GM10248 (cell line): ENCODE measurements at regions not wholly inside any gene's neighbourhood (a gene's known extent, or its start where the extent isn't known, plus 50 kb on each side); places are given as distances from the start of the nearest gene placed in this dataset.
"Not testable (repeated sequence)": the region's sequence is repeated elsewhere in the genome, so short reads cannot be mapped to it uniquely, and the experiment has no call there.

Source experiments
- CTCF ChIA-PET: fragments of 300-600 bp; sonication (Branson Sonifier 250); formaldehyde crosslinking; extraction: SDS; loops from one replicate; lab custom pipeline; 2021; ENCODE audit warnings: antibody characterized with exemption; lab: Yijun Ruan, JAX
- POLR2A ChIA-PET: fragments of 350-650 bp; sonication (Branson Sonifier 250); formaldehyde crosslinking; extraction: SDS; loops from one replicate; lab custom pipeline; 2020; ENCODE audit warnings: antibody characterized with exemption; lab: Yijun Ruan, JAX
- DNase-seq: peaks from one replicate; pipeline ENCODE4 v3.0.0; 2012; ENCODE audit errors: extremely low spot score
- TF ChIP-seq, protein P1 (sequence below): IDR thresholded peaks from 2 replicates; pipeline ENCODE4 v1.5.1; 2012; ENCODE audit warnings: mild to moderate bottlenecking, low read depth; ENCODE audit errors: extremely low read depth, missing control alignments, control extremely low read depth

DNA sequence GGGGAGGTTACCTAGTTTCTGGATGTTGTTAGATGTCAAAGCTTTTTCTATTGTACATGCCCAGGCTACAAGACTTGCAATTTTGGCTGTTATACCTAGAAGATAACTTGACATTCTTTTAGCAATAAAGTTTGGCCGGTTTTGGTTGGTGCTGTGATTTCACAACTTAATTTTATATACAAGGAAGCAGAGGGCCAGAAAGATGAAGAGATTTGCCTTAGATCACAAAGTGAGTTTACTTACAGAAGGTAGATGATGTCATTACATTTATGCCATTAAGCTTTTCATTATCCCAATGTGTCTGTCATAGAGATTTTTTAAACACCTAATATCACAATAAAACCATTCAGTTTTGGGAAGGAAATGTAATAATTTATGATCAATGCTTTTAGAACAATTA lies 698.7 kb upstream of the ANO3 start:
- POLR2A ChIA-PET, result no interaction called here
- CTCF ChIA-PET, result no interaction called here
- TF ChIP-seq, protein P1, sequence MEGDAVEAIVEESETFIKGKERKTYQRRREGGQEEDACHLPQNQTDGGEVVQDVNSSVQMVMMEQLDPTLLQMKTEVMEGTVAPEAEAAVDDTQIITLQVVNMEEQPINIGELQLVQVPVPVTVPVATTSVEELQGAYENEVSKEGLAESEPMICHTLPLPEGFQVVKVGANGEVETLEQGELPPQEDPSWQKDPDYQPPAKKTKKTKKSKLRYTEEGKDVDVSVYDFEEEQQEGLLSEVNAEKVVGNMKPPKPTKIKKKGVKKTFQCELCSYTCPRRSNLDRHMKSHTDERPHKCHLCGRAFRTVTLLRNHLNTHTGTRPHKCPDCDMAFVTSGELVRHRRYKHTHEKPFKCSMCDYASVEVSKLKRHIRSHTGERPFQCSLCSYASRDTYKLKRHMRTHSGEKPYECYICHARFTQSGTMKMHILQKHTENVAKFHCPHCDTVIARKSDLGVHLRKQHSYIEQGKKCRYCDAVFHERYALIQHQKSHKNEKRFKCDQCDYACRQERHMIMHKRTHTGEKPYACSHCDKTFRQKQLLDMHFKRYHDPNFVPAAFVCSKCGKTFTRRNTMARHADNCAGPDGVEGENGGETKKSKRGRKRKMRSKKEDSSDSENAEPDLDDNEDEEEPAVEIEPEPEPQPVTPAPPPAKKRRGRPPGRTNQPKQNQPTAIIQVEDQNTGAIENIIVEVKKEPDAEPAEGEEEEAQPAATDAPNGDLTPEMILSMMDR, result no peak
- no peak for DNase-seq

DNA sequence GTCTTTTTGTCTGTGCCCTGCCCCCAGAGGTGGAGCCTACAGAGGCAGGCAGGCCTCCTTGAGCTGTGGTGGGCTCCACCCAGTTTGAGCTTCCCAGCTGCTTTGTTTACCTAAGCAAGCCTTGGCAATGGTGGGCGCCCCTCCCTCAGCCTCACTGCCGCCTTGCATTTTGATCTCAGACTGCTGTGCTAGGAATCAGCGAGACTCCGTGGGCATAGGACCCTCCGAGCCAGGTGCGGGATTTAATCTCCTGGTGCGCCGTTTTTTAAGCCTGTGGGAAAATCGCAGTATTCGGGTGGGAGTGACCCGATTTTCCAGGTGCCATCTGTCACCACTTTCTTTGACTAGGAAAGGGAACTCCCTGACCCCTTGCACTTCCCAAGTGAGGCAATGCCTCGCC lies 682.7 kb upstream of the ANO3 start:
- POLR2A ChIA-PET, result not testable (repeated sequence)

DNA sequence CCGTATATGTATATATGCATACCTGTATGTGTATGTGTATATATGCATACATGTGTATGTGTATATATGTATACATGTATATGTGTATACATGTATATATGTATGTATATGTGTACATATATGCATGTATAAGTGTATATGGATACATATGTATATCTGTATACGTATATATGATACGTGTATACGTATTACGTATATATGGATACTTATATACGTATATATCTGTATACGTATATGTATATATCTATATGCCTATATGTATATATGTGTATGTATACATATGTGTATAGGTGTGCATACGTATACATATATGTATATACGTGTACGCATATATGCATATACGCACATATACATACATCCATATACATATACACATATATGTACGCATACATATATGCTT lies 681.6 kb upstream of the ANO3 start:
- TF ChIP-seq, protein P1, result no peak
- no peak for DNase-seq
- CTCF ChIA-PET, result no interaction called here
- POLR2A ChIA-PET, result no interaction called here

More for the DNA sequence above, 682.7 kb upstream of the ANO3 start:
- CTCF ChIA-PET, DNase-seq: not testable (repeated sequence)

DNA sequence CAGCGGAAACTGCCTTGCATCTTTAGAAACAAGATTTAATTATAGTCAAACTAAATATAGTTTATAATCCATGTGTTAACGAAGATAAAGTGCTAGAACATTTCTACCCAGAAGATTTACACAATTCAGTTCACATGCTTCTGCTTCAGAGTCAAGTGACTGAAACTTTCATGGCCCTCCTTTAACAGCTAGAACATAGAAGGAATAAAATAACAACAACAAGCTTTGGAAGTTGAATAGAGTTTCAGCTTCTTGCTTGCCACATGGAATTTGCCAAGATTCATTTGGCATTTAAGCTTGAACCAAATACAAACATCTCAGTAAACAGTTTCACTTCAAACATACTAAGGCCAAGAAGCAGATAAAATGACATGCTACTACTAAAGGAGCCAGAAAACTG lies 676.3 kb upstream of the ANO3 start:
- DNase-seq, result no peak
- TF ChIP-seq, protein P1, result no peak
- ChIA-PET POLR2A (no interaction called here), CTCF (no interaction called here)

DNA sequence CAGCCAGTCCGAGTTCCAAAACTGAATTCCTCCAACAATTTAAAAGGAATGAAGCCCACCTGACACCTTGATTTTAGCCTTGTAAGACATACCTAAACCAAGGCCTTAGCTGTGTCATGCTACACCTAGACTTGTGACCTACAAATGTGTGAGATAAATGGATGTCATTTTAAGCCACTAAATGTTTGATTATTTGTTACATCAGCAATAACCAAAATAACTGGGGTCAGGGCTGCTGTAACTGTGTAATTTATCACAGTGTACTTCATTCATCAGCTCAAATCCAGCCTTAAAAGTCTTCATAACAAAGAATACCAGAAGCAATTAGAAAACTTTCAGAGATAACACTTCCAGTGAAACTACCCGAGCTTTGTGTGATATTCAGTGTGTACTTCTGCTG lies 673.0 kb upstream of the ANO3 start:
- no peak for DNase-seq
- ChIA-PET POLR2A (no interaction called here), CTCF (no interaction called here)
- TF ChIP-seq, protein P1, result no peak

DNA sequence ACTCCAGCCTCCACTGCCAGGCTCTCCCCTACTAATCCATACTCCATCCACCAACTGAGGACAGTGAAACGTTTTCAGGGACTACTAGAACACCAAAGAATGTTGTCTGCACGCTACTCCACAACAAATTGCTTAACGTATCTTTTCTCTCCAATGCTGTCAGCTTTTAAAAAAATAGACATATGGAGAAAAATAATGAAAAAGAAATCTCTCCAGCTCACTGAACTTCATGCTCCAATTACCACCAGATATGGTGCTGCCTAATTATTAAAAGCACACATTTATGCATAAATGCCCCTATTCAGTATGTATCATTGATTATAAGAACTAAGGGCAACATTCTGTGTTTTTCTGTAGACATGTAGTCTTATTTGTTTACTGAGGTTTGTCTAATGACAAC lies 672.2 kb upstream of the ANO3 start:
- ChIA-PET CTCF (no interaction called here), POLR2A (no interaction called here)
- no peak for DNase-seq
- TF ChIP-seq, protein P1, result no peak

DNA sequence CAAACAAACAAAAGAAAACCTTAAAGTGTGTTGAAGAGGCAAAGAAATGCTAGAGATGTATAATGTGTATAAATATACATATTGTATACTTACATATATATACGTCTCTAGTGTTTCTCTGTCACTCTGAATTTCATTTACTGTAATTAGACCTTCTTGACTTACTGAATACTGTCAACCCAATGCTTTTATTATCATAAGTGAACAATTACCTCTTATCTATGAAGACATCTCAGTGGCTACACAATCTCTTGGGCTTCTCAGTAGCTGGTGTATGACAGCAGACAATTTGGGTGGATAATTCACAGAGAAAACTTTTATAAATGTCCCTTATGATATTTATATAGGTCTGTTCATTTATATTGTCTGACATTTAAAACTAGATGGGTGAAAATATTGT lies 664.1 kb upstream of the ANO3 start:
- POLR2A ChIA-PET, result no interaction called here
- TF ChIP-seq, protein P1, result no peak
- CTCF ChIA-PET, result no interaction called here
- DNase-seq, result no peak
